HCT116 (cell line): ENCODE measurements at regions not wholly inside any gene's neighbourhood (a gene's known extent, or its start where the extent isn't known, plus 50 kb on each side); places are given as distances from the start of the nearest gene placed in this dataset.

Experiments used
- ATAC-seq: fragments of 200-7000 bp; cut with Tn5 transposase; 2 replicates; pipeline ENCODE4 v1.9.1; 2020; ENCODE audit warnings: mild to moderate bottlenecking, moderate library complexity
- BruUV-seq: library from RNA; stranded (reverse); fragments of 400-500 nt; replicated peaks from 2 replicates; lab custom pipeline; 2021; lab: Mats Ljungman, UMichigan
- CTCF ChIA-PET: fragments of 300-600 bp; sonication (Branson Sonifier 250); formaldehyde crosslinking; loops from one replicate; lab custom pipeline; 2021; ENCODE audit warnings: antibody characterized with exemption; lab: Charles Lee
- POLR2A ChIA-PET: fragments of 300-600, 350-600 bp; sonication (Branson Sonifier 250); formaldehyde crosslinking; loops from one replicate; lab custom pipeline; 2021; ENCODE audit warnings: antibody characterized with exemption; lab: Charles Lee
- RAD21 ChIA-PET, 2 experiments: fragments of 300-600 bp; sonication (Branson Sonifier 250); formaldehyde crosslinking; loops; one replicate each; lab custom pipeline; 2023; ENCODE audit warnings: low total read pairs in 2 of 2; ENCODE audit not compliant: uncharacterized antibody in 2 of 2, unreplicated experiment in 2 of 2, low non-redundant PET in 1 of 2; lab: Charles Lee
- DNase-seq: peaks from one replicate; pipeline ENCODE4 v3.0.0-alpha.2; 2010; ENCODE audit warnings: low read depth, low spot score
- H2AFZ ChIP-seq: fragments of 200-600 bp; shearing (Covaris generic), sonication (generic); 2 replicates; pipeline ENCODE4 v1.6.1; 2017; ENCODE audit warnings: low read depth, mixed run types, mixed read lengths, antibody characterized with exemption, low read length; ENCODE audit not compliant: poor library complexity, severe bottlenecking
- H3K27ac ChIP-seq: 2 replicates; pipeline ENCODE4 v1.5.1; 2012; ENCODE audit warnings: low read depth, low read length
- H3K27me3 ChIP-seq: fragments of 200-600 bp; sonication (generic); 2 replicates; pipeline ENCODE4 v1.6.1; 2016; ENCODE audit warnings: mixed run types, low read length, mixed read lengths; ENCODE audit not compliant: insufficient read depth
- H3K36me3 ChIP-seq, 2 experiments: fragments of 200-500 bp in 1 of 2; fragments of 200-600 bp in 1 of 2; sonication (Bioruptor generic) in 1 of 2; sonication (generic) in 1 of 2; 2 replicates each; pipeline versions ENCODE4 v1.5.1 to v1.6.1; 2014 to 2016; ENCODE audit warnings: low read length in 2 of 2, inconsistent platforms in 1 of 2, mixed read lengths in 1 of 2, mixed run types in 1 of 2; ENCODE audit not compliant: insufficient read depth in 2 of 2, control insufficient read depth in 1 of 2
- H3K4me1 ChIP-seq, 2 experiments: fragments of 200-600 bp in 1 of 2; sonication (generic) in 1 of 2; 2 replicates each; pipeline versions ENCODE4 v1.5.1 to v1.6.1; 2012 to 2017; ENCODE audit warnings: low read length in 2 of 2, inconsistent platforms in 1 of 2, mild to moderate bottlenecking in 1 of 2, mixed read lengths in 1 of 2, mixed run types in 1 of 2, moderate library complexity in 1 of 2; ENCODE audit not compliant: insufficient read depth in 2 of 2, control insufficient read depth in 1 of 2
- H3K4me2 ChIP-seq: fragments of 200-600 bp; sonication (generic); 2 replicates; pipeline ENCODE4 v1.6.1; 2017; ENCODE audit warnings: mixed run types, low read length, mixed read lengths
- H3K4me3 ChIP-seq, 2 experiments: fragments of 200-600 bp in 1 of 2; sonication (generic) in 1 of 2; replicated peaks in 1 of 2; 2 replicates each; pipeline ENCODE4 v1.5.1; 2011 to 2016; ENCODE audit warnings: low read length in 2 of 2, control low read depth in 1 of 2, low read depth in 1 of 2, mild to moderate bottlenecking in 1 of 2, mixed read lengths in 1 of 2, mixed run types in 1 of 2
- H3K79me2 ChIP-seq: fragments of 200-600 bp; sonication (generic); 2 replicates; pipeline ENCODE4 v1.6.1; 2017; ENCODE audit warnings: mild to moderate bottlenecking, mixed run types, low read length, moderate library complexity, mixed read lengths; ENCODE audit not compliant: insufficient read depth
- H3K9ac ChIP-seq: fragments of 200-600 bp; sonication (generic); 2 replicates; pipeline ENCODE4 v1.6.1; 2016; ENCODE audit warnings: low read length, mixed read lengths
- H3K9me2 ChIP-seq: fragments of 200-600 bp; sonication (generic), shearing (Covaris generic); 2 replicates; pipeline ENCODE4 v1.6.1; 2017; ENCODE audit warnings: mixed run types, mild to moderate bottlenecking, moderate library complexity; ENCODE audit not compliant: insufficient read depth
- H3K9me3 ChIP-seq, 2 experiments: fragments of 200-500 bp in 1 of 2; fragments of 200-600 bp in 1 of 2; sonication (Bioruptor generic) in 1 of 2; sonication (generic) in 1 of 2; 2 replicates each; pipeline ENCODE4 v1.6.1; 2014 to 2017; ENCODE audit warnings: low read length in 2 of 2, mixed read lengths in 2 of 2, inconsistent platforms in 1 of 2, low read depth in 1 of 2, mild to moderate bottlenecking in 1 of 2, mixed run types in 1 of 2, moderate library complexity in 1 of 2; ENCODE audit not compliant: control insufficient read depth in 1 of 2, insufficient read depth in 1 of 2
- H4K20me1 ChIP-seq: fragments of 200-600 bp; sonication (generic), shearing (Covaris generic); 2 replicates; pipeline ENCODE4 v1.6.1; 2017; ENCODE audit warnings: mixed run types, mild to moderate bottlenecking, moderate library complexity; ENCODE audit not compliant: insufficient read depth
- CEBPB ChIP-seq: IDR thresholded peaks from 2 replicates; pipeline ENCODE4 v1.6.1; 2012; ENCODE audit warnings: low read depth
- CTCF ChIP-seq, 3 experiments: fragments of 200-600 bp in 1 of 3; sonication (generic) in 1 of 3; IDR thresholded peaks in 2 of 3; conservative IDR thresholded peaks in 1 of 3; 2 replicates each; pipeline ENCODE4 v1.5.1; 2012 to 2017; ENCODE audit warnings: low read depth in 2 of 3, low read length in 2 of 3, antibody characterized with exemption in 1 of 3, borderline replicate concordance in 1 of 3, control low read depth in 1 of 3, mild to moderate bottlenecking in 1 of 3, mixed read lengths in 1 of 3, mixed run types in 1 of 3, moderate library complexity in 1 of 3; ENCODE audit not compliant: insufficient read depth in 1 of 3
- ELF1 ChIP-seq: IDR thresholded peaks from 2 replicates; pipeline ENCODE4 v1.6.1; 2012; ENCODE audit warnings: low read depth, borderline replicate concordance
- EZH2 ChIP-seq: fragments of 200-600 bp; sonication (generic); IDR thresholded peaks from 2 replicates; pipeline ENCODE4 v1.6.1; 2017; ENCODE audit warnings: antibody characterized with exemption, mixed run types
- EZH2phosphoT487 ChIP-seq: fragments of 200-600 bp; IDR thresholded peaks from 2 replicates; pipeline ENCODE4 v1.6.1; 2018; ENCODE audit warnings: antibody characterized with exemption, borderline replicate concordance
- JUND ChIP-seq: IDR thresholded peaks from 2 replicates; pipeline ENCODE4 v1.6.1; 2012
- MAX ChIP-seq: IDR thresholded peaks from 2 replicates; pipeline ENCODE4 v1.6.1; 2012
- POLR2AphosphoS5 ChIP-seq: IDR thresholded peaks from 2 replicates; pipeline ENCODE4 v1.6.1; 2011; ENCODE audit warnings: mild to moderate bottlenecking, low read depth, low read length, moderate library complexity
- RAD21 ChIP-seq: IDR thresholded peaks from 2 replicates; pipeline ENCODE4 v1.6.1; 2012; ENCODE audit warnings: low read depth, mild to moderate bottlenecking
- REST ChIP-seq: IDR thresholded peaks from 2 replicates; pipeline ENCODE4 v1.6.1; 2012; ENCODE audit warnings: low read depth
- SRF ChIP-seq: IDR thresholded peaks from 2 replicates; pipeline ENCODE4 v1.6.1; 2012; ENCODE audit warnings: low read depth
- ZFX ChIP-seq: fragments of 450-650 bp; IDR thresholded peaks from 2 replicates; pipeline ENCODE4 v1.6.1; 2017
- ZNF274 ChIP-seq: fragments of 200-500 bp; sonication (Bioruptor generic); IDR thresholded peaks from 2 replicates; pipeline ENCODE4 v1.6.1; 2014; ENCODE audit warnings: mild to moderate bottlenecking, low read depth, low read length, inconsistent platforms
- intact Hi-C: fragments of 100-400 bp; cut with micrococcal nuclease; formaldehyde crosslinking; loops from 2 replicates; pipeline ENCODE4 v1.10.0; 2022

GRCh38 chr22:22799561-22799960, 88.1 kb upstream of the IGLL5 start:
- Histone ChIP-seq H4K20me1 (no peaks in the 10 kb centered on the region), H3K9me3 (no peaks in the 10 kb centered on the region), H3K79me2 (no peaks in the 10 kb centered on the region), H2AFZ (no peak overlapping the region), H3K36me3 (no peaks in the 10 kb centered on the region)
- ATAC-seq = no peak
- no TSS peak for BruUV-seq
- TF ChIP-seq CEBPB (no peak), ELF1 (no peak), EZH2phosphoT487 (no peak), MAX (no peak), CTCF (IDR thresholded peaks at IDR 0.05 in 2 of 3, conservative IDR thresholded peaks at IDR 0.05 in 1 of 3; ENCODE audit: borderline replicate concordance in 1 of 3, insufficient read depth in 1 of 3, low read depth in 2 of 3, low read length in 2 of 3) (no peak), REST (no peak), ZNF274 (no peak), EZH2 (no peak), POLR2AphosphoS5 (no peak), ZFX (no peak), RAD21 (no peak), JUND (no peak), SRF (no peak)
- TF ChIP-seq, all 23 proteins: peak for 0
- Histone ChIP-seq H3K4me1 (no peaks in the 10 kb centered on the region), H3K4me3 (no peak overlapping the region), H3K27me3 (no peaks in the 10 kb centered on the region), H3K27ac (no peak overlapping the region), H3K9me2 (no peaks in the 10 kb centered on the region), H3K9ac (no peak overlapping the region), H3K4me2 (no peak overlapping the region)
- no peak for DNase-seq
- POLR2A ChIA-PET = no interaction called here
- RAD21 ChIA-PET = no interaction called here
- CTCF ChIA-PET = interaction anchor here (1.9 to 2.4 kb wide), 2 partner anchors 10 to 12 kb away, joined by 7 to 17 read pairs; no protein-coding TSS in a partner anchor
- intact Hi-C loops = no loop called here
